HG02970 (cell line): ENCODE measurements at regions not wholly inside any gene's neighbourhood (a gene's known extent, or its start where the extent isn't known, plus 50 kb on each side); places are given as distances from the start of the nearest gene placed in this dataset.
A peak's percentile ranks its signal among the peaks of the same experiment; 100 is the strongest.

ENCODE experiments used
- ATAC-seq: cut with Tn5 transposase; IDR thresholded peaks from one replicate; pipeline ENCODE4 v1.9.1; 2021; ENCODE audit warnings: mild to moderate bottlenecking, moderate library complexity, moderate number of reproducible peaks; ENCODE audit not compliant: unreplicated experiment, low FRiP score

DNA sequence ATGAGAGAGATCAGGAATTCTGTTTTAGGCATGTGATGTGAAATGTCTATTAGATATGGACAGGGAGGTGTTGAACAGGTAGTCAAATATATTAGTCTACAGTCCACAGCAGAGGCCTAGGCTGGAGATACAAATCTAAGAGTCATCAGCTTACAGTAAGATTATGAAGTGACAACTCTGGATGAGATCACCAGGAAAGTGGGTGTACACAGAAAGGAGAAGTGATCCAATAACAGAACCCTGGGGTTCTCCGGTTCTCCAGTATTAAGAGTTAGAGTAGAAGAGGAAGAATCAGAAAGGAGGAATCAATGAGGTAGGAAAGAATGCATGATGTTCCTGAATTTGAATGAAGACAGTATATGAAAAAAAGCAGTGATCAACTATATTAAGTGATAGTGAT lies 362.3 kb downstream of the FIGN start:
- ATAC-seq, result no peak

DNA sequence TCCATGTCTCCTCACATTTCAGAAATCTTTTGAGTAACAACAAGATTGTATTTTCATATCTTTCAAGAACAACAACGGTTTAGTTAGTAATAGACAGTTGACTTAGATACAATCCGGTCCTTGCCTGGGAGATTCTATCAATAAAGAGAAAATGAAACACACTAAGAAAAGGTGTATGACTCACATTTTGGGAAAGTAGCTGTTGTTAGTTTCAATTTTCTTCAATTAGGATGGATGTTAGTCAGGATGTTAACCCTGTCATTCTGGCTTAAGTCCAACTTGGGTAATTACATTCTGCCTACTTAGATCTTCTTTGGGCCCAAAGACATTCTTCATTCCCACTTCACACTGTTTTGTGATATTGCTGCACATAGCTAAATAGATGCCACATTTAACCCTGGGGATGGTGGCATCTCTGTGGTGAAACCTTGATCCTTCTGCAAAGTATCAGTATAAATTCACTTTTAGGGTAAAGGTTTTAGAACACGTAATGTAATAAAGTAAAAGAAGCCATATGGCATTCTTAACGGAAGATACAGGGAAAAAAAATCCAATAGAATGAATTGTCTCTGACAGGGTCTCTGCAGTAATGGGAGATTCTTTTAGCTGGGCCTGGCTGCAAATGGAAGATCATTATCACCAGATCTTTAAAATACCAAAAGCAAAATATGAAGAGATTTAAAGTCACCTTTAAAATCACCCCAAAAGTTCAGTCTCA lies 365.5 kb downstream of the FIGN start:
- no peak for ATAC-seq

DNA sequence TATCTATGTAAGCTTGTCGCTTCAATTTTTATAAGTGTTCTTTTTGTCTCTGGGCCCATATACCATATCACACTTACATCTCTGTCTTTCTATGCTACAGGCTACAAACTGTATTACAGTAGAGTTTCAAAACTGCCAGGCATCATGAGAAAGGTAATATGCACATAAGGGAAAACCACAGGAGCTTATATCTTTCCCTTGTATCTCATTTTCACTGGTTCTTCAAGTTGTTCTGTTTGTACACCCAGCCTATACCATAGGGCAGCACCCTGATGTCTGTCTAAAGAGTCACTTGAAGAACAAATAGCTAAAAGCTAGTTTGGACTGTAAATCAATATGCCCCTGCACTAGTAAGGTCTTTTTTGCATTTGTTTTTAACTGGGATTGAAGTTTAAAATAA lies 366.7 kb downstream of the FIGN start:
- no peak for ATAC-seq

DNA sequence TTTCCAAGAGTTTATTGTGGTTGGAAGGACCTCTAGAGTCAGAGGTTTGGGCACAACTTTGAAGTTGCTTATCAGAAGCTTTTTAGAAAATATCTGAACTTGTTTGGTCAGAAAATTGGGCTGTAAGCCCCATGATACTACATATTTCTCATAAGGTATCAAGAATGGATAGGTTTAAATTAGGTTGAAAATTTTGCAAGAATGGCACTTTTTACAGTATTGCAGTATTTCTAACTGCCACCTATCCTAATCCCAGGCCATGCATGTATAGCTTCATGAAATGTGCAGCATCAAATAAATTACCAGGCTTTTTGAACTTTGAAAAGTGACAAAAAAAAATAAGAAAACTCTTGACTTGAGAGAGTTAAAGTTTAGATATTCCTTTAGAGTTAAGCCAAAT lies 367.2 kb downstream of the FIGN start:
- no peak for ATAC-seq

DNA sequence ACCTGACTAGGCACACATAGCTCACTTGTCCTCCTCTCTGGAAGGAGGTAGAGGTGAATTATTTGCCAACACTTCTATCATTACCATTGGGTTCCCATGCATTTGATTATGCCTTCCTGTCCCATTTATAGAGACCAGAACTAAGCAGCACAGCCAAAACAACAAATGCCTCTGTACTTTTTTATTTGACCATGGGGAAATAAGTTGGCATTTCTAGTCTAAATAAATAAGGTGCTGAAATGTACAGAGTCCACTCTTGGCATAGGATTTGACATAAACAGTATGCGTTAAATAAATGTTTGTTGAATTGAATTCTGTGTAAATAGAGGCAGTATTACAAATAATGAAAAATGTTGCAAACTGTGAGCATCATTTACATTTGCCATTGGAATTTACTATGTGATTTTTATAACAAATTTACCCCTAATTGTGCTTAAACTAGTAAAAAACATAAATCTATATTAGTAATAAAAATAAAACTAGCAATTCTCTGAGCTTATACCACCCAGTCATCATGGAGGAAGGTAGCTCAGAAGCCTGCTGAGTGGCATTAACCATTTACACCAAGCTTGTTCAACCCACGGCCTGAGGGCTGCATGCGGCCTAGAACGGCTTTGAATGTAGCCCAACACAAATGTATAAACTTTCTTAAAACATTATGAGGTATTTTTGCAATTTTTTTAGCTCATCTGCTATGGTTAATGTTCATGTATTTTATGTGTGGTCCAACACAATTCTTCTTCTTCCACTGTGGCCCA lies 367.8 kb downstream of the FIGN start:
- no peak for ATAC-seq

DNA sequence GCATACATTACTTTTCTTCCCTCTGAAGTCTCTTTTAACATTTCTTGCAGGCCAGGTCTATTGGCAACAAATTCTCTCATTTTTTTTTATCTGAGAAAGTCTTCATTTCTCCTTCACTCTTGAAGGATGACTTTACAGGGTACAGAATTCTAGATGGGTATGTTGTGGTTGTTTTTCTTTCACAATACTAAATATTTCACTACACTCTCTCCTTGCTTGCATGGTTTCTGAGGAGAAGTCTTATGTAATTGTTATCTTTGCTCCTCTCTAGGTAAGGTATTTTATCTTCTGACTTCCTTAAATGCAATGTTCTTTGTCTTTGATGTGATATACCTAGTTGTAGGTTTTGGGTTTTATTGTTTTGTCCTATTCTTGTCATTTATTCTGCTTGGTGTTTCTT lies 371.1 kb downstream of the FIGN start:
- no peak for ATAC-seq

DNA sequence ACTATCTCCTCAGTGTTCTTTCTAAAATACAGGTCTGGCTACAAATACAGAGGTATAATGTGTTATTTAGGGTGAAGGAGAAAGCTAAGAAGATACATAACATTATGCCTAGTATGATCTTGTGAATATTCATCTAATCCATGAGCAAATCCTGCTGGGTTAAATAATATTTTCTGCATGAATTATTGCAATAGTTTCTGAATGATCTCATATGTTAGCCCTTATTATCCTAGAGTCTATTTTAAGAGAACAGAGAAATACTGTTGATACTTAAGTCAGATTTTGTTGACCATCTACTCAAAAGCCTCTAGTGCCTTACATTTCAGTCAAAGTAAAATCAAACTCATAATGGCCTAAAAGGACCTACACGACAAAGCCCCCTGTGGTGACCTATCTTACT lies 382.3 kb downstream of the FIGN start:
- no peak for ATAC-seq

DNA sequence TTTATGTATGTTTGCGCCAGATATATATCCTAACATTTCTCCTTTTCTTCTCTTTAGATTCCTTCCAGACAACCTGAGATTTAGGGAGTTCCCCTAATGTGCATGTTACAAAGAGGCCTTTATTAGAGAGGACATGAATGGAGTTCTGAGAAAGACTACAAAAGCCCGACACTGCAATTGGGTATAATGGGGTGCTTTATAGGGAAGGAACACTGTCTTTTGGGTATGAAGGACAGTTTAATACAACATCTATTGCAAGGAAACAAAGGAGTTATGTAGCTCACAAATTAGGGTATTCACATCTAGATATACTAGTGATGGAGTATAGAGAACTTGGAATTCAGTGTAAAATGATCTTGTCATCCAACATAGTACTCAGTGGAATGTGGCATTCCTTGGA lies 383.8 kb downstream of the FIGN start:
- no peak for ATAC-seq

DNA sequence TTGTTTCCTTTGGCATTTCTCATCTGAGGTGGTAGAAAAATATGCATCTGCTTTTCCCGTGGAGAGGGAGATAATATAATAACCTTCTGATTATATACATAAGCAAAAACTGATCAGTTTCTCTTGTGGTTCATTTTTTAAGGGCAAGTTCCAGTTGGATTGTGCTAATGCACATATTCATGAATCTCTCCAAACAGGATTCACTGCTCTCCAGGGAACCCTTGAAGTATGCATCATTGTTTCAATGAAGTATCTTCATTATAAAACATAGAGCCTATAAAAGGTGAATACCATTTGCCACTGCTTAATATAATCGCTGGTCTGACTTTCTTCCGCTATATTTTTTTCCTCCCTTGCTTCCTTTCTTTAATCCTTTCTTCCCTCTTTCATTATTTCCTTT lies 384.7 kb downstream of the FIGN start:
- ATAC-seq, result no peak

DNA sequence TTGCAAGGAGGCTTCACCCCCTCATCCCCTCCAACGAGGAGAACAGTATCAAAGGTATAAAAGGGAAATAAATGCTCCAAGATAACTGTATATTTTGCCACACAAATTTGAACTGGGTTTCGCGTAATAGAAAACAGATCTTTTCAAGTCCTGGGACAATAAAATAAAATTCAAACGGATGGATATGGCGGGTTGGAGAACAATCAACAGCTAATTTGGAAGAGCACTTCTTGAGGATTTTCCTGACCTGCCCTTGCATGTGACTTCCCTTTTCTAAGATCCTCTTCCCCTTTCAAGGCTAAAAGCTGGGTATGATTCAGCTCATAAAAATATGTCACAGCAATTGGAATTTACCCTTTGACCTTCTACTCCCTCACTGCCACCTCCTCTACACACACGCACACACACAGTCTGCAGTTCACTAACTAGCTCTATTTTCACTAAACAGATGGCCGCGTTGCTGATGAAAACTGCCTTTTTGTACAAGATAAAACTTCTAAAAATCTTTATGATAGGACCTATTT lies 386.9 kb downstream of the FIGN start:
- ATAC-seq, result no peak

DNA sequence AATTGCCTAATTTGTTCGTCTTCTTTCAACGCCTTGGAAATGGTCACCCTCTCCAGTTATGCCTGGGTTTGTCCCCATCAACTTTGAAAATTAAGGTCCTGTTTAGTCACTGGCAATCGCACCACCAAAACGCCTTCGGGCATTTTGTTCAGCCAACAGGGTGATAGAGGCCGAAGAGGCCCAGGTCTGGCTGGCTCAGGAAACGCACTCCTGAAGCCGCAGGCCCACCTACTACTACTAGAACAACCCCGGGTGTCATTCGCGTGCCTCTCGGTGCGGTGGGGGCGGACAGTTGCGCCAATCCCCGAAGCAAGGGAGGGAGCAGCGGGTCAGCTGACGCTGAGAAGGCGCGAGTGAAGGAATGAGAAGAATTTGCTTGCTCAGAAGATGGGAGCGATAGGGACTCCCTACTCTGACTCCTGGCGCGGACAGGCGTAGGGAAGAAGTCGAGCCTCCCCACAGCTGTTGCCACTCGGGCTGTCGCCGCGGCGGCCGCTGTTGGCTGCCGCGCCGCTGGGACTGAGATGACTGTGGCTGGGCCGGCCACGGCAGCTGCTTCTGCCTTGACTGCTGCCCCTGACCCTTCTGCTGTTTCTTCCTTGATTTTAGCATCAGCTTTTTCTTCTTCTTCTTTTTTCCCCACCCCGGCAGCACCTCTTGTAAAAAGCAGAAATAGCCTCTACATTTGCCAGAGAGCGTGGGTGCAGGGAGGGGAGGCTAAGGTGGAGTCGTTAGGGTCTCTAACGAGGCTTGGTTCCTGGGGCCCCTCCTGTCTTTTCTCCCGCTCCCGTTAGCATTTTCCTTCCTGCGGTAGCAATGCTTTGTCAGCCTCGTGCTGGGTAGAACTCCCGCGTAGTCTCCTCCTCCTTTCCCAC lies 387.6 kb downstream of the FIGN start:
- no peak for ATAC-seq

DNA sequence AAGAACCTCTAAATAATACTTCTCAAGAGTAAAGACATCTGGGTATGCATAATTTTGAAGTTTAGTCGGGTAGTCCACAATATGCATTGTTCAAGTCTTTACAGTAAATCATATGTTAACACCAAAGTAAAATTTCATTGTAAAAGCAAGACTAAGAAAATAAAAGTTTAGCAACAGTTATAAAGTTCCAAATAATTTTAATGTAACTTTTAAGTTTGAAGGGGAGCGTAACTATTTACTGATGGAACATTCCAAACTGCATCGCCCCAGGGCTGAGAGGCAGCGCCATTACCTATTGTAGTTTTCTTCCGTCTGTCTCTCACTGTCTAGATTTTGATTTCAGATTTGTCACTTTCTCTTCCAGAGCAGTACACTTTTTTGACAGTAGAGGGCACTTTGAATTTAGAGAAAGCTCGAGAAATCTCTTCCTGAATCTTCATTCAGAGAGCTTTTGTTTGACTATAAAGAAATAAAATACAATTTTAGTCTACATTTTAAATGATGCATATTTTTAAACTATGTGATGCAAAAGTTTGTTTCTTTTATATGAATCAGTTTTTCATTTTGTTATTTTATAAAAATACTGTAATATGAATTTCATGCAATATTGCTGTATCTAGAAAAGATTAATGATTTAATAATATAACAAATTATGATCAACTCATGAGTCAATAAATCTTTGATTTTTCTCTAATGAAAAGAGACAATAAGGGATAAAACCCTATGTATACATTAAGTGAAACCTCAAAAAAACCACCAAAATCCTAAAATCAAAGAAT lies 389.8 kb downstream of the FIGN start:
- peak; percentile 56 for ATAC-seq

DNA sequence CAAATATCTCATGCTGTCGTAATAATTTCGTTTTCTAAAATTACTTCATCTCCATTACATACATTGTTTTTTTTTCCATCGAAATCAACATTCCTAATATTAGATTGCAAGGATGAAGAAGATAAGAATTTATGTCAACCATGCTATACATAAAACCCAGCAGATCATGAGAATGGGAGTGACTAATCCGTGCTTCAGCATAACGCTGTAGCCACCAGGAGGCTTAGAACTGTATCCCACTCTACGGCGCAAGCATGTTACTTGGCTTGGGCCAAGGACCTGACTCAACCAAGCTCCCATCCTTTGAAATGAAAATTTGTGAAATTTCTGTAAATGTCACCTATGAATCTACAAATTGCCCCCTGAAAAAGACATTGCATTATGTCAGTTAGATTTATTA lies 392.5 kb downstream of the FIGN start:
- ATAC-seq, result no peak

DNA sequence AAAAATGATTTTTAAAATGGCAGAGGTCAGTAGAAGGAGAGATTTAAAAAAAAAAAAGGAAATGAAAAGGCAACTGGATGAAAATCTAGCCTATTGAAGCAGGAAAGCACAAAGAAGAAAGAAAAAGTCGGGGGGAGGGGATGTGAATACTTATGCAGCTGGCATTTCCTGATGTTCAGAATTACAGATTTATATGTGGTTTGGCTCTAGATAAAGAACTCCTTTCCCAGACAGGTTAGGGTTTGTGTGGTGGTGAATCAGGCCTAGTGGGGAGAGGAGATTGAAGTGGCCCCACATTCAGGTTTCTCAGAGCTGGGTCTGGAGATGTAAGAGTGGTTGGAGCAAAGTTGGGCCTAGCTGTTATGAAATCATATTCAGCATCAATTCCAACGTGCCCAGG lies 394.4 kb downstream of the FIGN start:
- ATAC-seq, result no peak

DNA sequence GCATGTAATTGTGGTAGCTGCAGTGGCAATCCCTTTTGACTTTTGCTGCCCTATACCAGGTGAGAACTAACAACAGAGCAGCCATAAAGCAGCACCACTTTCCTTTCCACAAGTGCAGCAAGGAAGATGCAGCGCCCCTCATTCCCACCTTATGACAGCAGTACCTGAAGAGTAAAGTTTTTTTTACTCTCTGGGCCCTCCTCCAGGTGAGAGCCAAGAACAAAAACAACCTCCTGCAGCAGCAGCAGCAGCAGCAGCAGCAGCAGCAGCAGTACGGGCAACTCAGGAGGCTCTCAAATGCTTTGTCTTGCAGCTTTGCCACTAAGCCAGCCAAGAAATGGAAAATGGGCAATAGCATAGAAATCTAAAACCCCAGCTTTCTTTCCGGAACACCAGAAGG lies 397.5 kb downstream of the FIGN start:
- ATAC-seq, result no peak

DNA sequence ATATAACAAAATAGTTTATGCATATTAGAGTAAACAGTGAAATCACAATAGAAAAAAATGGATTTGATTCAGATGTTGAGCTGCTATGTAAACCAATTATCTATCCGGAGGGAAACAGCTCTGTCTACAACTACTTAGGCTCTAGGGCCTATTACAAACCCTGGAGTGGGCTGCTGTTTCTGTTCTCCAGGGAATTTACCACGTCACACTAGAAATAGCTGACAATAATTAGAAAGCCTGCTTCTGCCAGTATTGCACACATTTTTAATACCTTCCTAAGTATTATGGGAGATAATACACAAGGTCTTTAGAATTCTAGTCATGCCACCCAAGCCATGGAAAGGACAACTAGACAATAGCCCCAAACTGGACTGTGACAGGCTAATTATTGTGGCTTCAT lies 411.1 kb downstream of the FIGN start:
- no peak for ATAC-seq

DNA sequence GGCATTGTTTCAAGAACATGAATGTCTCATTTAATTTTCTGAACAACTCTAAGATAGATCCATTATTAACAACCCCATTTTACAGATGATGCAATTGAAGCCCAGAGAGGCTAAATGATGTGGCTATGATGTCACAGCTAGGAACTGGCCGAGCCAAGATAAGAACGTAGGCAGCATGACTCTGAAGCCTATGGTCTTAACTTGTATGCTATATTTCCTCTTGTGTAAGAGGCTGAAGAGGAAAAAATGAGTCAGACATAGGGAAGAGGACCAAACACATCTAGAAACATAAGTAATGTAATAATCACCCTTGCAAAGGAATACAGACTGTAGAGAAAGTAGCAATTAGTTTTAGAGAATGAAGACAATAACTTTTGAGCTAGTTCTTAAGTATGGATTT lies 416.8 kb downstream of the FIGN start:
- ATAC-seq, result no peak

DNA sequence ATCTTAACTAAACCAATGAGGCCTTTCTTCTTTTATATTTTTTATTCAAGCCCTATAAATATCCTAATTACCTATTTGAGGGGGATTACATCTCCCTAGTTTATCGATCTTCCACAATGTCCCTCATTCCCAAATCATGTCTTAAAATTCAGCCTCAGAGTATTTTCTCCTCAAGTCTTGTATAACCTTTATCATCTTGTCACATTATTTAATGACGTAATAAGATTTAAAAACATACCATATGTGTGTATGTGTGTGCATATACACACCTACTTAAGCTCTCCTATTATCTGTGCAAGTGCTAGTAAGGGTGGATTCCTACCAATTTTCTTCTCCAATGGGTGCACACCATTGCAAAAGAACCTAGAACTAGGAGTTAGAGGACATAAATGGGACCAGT lies 421.1 kb downstream of the FIGN start:
- ATAC-seq, result no peak

DNA sequence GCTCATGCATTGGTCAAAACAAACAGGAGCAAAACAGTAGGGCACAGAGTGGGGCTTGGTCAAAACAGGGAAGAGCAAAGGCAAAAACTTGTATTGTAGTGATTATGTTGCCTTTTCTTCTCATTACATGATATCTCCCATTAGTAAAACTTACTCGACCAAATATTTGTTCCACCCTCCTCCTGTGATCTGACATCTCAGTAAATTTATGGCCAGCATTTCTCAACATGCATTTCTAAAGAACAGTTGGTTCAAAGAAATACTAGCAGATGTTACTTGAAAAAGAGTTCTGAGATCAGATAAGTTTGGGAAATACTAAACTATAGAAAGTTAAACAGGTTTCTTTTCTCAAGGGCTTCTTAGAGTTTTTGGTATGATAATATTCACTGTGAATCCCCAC lies 423.1 kb downstream of the FIGN start:
- no peak for ATAC-seq

DNA sequence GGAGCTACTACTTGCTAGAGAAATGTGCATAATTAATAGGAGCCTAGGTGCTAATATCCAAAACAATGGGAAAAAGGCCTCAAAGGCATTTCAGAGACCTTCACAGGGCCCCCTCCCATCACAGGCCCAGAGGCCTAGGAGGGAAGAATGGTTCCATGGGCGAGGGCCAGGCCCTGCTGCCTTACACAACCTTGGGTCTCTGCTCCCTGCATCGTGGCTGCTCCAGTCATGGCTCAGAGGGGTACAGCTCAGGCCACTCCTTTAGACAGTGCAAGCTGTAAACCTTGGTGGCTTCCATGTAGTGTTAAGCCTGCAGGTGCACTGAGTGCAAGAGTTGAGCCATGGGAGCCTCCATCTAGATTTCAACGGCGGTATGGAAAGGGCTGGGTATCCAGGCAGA lies 429.2 kb downstream of the FIGN start:
- ATAC-seq, result no peak
